ENCODE measurements at regions not wholly inside any gene's neighbourhood (a gene's known extent, or its start where the extent isn't known, plus 50 kb on each side); places are given as distances from the start of the nearest gene placed in this dataset.

- Histone ChIP-seq H2AFZ (ENCODE audit: low read depth, low read length) (no peak overlapping the region), H3K36me3 (ENCODE audit: insufficient read depth, low read length) (no peaks in the 10 kb centered on the region), H4K20me1 (ENCODE audit: insufficient read depth) (no peaks in the 10 kb centered on the region), H3K9ac (ENCODE audit: low read length) (no peak overlapping the region), H3K4me3 (ENCODE audit: low read length) (no peak overlapping the region), H3K27ac (ENCODE audit: low read length) (no peak overlapping the region), H3K9me3 (ENCODE audit: low read length) (no peaks in the 10 kb centered on the region), H3K79me2 (replicated peaks; ENCODE audit: insufficient read depth, low read length) (no peaks in the 10 kb centered on the region), H3K4me2 (ENCODE audit: low read length) (no peak overlapping the region), H3K9me2 (ENCODE audit: insufficient read depth, low read length) (no peaks in the 10 kb centered on the region), H3F3A (ENCODE audit: insufficient read depth, low read length, poor library complexity, severe bottlenecking) (no peaks in the 10 kb centered on the region), H3K27me3 (ENCODE audit: insufficient read depth, low read depth, low read length) (no peaks in the 10 kb centered on the region)
- TF ChIP-seq EZH2 (IDR thresholded peaks at IDR 0.05; ENCODE audit: borderline replicate concordance, insufficient read depth, low read length, poor library complexity, severe bottlenecking) = no peak
- TF ChIP-seq CTCF (IDR thresholded peaks at IDR 0.05; ENCODE audit: poor library complexity, severe bottlenecking) = no peak
- no peak for TF ChIP-seq POLR2AphosphoS5 (IDR thresholded peaks at IDR 0.05)
- TF ChIP-seq SMC3 (conservative IDR thresholded peaks at IDR 0.05; ENCODE audit: poor library complexity) = no peak
- no peak for TF ChIP-seq EP300 (conservative IDR thresholded peaks at IDR 0.05; ENCODE audit: poor library complexity, severe bottlenecking)
- TF ChIP-seq MXI1 (conservative IDR thresholded peaks at IDR 0.05; ENCODE audit: poor library complexity, severe bottlenecking) = no peak
- TF ChIP-seq RAD21 (conservative IDR thresholded peaks at IDR 0.05) = no peak
- TF ChIP-seq, protein P1, sequence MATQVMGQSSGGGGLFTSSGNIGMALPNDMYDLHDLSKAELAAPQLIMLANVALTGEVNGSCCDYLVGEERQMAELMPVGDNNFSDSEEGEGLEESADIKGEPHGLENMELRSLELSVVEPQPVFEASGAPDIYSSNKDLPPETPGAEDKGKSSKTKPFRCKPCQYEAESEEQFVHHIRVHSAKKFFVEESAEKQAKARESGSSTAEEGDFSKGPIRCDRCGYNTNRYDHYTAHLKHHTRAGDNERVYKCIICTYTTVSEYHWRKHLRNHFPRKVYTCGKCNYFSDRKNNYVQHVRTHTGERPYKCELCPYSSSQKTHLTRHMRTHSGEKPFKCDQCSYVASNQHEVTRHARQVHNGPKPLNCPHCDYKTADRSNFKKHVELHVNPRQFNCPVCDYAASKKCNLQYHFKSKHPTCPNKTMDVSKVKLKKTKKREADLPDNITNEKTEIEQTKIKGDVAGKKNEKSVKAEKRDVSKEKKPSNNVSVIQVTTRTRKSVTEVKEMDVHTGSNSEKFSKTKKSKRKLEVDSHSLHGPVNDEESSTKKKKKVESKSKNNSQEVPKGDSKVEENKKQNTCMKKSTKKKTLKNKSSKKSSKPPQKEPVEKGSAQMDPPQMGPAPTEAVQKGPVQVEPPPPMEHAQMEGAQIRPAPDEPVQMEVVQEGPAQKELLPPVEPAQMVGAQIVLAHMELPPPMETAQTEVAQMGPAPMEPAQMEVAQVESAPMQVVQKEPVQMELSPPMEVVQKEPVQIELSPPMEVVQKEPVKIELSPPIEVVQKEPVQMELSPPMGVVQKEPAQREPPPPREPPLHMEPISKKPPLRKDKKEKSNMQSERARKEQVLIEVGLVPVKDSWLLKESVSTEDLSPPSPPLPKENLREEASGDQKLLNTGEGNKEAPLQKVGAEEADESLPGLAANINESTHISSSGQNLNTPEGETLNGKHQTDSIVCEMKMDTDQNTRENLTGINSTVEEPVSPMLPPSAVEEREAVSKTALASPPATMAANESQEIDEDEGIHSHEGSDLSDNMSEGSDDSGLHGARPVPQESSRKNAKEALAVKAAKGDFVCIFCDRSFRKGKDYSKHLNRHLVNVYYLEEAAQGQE (IDR thresholded peaks at IDR 0.05; ENCODE audit: borderline replicate concordance) = no peak
- no peak for TF ChIP-seq TAF1 (IDR thresholded peaks at IDR 0.05; ENCODE audit: low read depth)
These were observed 108.2 kb upstream of the CCDC90B start for GRCh38 chr11:83394331-83394730.

DNA sequence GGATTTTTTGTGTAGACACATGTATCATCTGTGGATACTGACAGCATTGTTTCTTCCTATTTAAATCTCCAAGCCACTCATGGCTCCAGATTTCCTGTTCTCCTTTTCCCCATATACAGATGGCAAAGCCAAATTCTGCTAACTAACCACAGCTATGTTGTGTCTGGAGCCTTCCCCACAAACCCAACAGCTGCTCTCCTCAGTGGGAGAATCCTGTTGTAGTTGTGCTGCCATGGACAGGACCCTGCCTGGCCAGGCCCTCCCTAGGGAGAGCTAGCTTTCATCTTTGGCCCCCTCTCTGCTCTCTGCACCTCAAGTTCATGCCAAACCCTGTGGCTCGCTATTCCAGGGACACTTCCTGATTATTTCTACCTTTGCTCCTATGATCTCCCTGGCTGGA, 106.4 kb upstream of the CCDC90B start:
- Histone ChIP-seq H3K4me2 (ENCODE audit: low read length) (no peak overlapping the region), H3K4me3 (ENCODE audit: low read length) (no peak overlapping the region), H4K20me1 (ENCODE audit: insufficient read depth) (no peaks in the 10 kb centered on the region), H3K27ac (ENCODE audit: low read length) (no peak overlapping the region), H3K9me2 (ENCODE audit: insufficient read depth, low read length) (no peaks in the 10 kb centered on the region), H3K36me3 (ENCODE audit: insufficient read depth, low read length) (no peaks in the 10 kb centered on the region), H3K27me3 (ENCODE audit: insufficient read depth, low read depth, low read length) (no peaks in the 10 kb centered on the region), H2AFZ (ENCODE audit: low read depth, low read length) (no peak overlapping the region), H3F3A (ENCODE audit: insufficient read depth, low read length, poor library complexity, severe bottlenecking) (no peaks in the 10 kb centered on the region), H3K9me3 (ENCODE audit: low read length) (no peaks in the 10 kb centered on the region), H3K9ac (ENCODE audit: low read length) (no peak overlapping the region), H3K79me2 (replicated peaks; ENCODE audit: insufficient read depth, low read length) (no peaks in the 10 kb centered on the region)
- TF ChIP-seq SMC3 (conservative IDR thresholded peaks at IDR 0.05; ENCODE audit: poor library complexity) (no peak), MXI1 (conservative IDR thresholded peaks at IDR 0.05; ENCODE audit: poor library complexity, severe bottlenecking) (no peak), CTCF (IDR thresholded peaks at IDR 0.05; ENCODE audit: poor library complexity, severe bottlenecking) (no peak), RAD21 (conservative IDR thresholded peaks at IDR 0.05) (no peak), EZH2 (IDR thresholded peaks at IDR 0.05; ENCODE audit: borderline replicate concordance, insufficient read depth, low read length, poor library complexity, severe bottlenecking) (no peak), POLR2AphosphoS5 (IDR thresholded peaks at IDR 0.05) (no peak), TAF1 (IDR thresholded peaks at IDR 0.05; ENCODE audit: low read depth) (no peak), EP300 (conservative IDR thresholded peaks at IDR 0.05; ENCODE audit: poor library complexity, severe bottlenecking) (no peak)
- TF ChIP-seq, protein P1 (IDR thresholded peaks at IDR 0.05; ENCODE audit: borderline replicate concordance) = no peak
